Upper lobe of left lung (tissue), 6 donors: ENCODE measurements at regions not wholly inside any gene's neighbourhood (a gene's known extent, or its start where the extent isn't known, plus 50 kb on each side); places are given as distances from the start of the nearest gene placed in this dataset.

Source experiments
- ATAC-seq, 2 donors: fragments of 200-7000 bp; cut with Tn5 transposase; one replicate each; pipeline ENCODE4 v1.9.1; 2022; ENCODE audit warnings: mild to moderate bottlenecking in 2 of 2, moderate library complexity in 2 of 2; ENCODE audit not compliant: low FRiP score in 2 of 2
- DNase-seq, 2 donors: peaks; one replicate each; pipeline ENCODE4 v3.0.0-alpha.2; 2019 to 2020
- H3K27ac ChIP-seq, 4 donors: fragments of 200-600 bp; sonication (generic); one replicate each; pipeline ENCODE4 v1.5.1; 2016 to 2019
- H3K27me3 ChIP-seq, 4 donors: fragments of 200-600 bp; sonication (generic); one replicate each; pipeline ENCODE4 v1.5.1; 2017 to 2019
- H3K36me3 ChIP-seq, 4 donors: fragments of 200-600 bp; sonication (generic); one replicate each; pipeline ENCODE4 v1.5.1; 2016 to 2019
- H3K4me1 ChIP-seq, 4 donors: fragments of 200-600 bp; sonication (generic); one replicate each; pipeline ENCODE4 v1.5.1; 2018 to 2019
- H3K4me3 ChIP-seq, 4 donors: fragments of 200-600 bp; sonication (generic); one replicate each; pipeline ENCODE4 v1.5.1; 2017 to 2019; ENCODE audit warnings: mild to moderate bottlenecking in 2 of 4, moderate library complexity in 1 of 4
- H3K9me3 ChIP-seq, 4 donors: fragments of 200-600 bp; sonication (generic); one replicate each; pipeline ENCODE4 v1.5.1; 2018 to 2019
- EP300 ChIP-seq, 4 donors: sonication (generic); formaldehyde crosslinking; IDR thresholded peaks; one replicate each; pipeline ENCODE4 v1.5.1; 2017; ENCODE audit warnings: antibody characterized with exemption in 4 of 4, control low read depth in 2 of 4
- POLR2A ChIP-seq, 4 donors: fragments of 450-650 bp; IDR thresholded peaks; one replicate each; pipeline ENCODE4 v1.5.1; 2016 to 2017; ENCODE audit warnings: antibody characterized with exemption in 4 of 4, mild to moderate bottlenecking in 2 of 4
- POLR2AphosphoS5 ChIP-seq, 2 donors: sonication (generic); formaldehyde crosslinking; IDR thresholded peaks; one replicate each; pipeline ENCODE4 v1.5.1; 2017; ENCODE audit warnings: antibody characterized with exemption in 2 of 2
- WGBS, 2 donors: methylation state at CpG; one replicate each; pipeline ENCODE4 v1.1.5; 2017 to 2018; 5-methylcytosine and 5-hydroxymethylcytosine counted together
- TF ChIP-seq, protein P1 (sequence below), 6 experiments: fragments of 450-650 bp in 4 of 6; fragments of 200-600 bp in 2 of 6; sonication (generic) in 2 of 6; IDR thresholded peaks; one replicate each; pipeline ENCODE4 v1.5.1; 2016 to 2019; ENCODE audit warnings: antibody characterized with exemption in 6 of 6
- donor health status: DM: no; HTN: no; CAD: no; lungs with moderate emphysema.
- donor health status: DM: no; HTN: yes; CAD: no; lungs with severe emphysema.

DNA sequence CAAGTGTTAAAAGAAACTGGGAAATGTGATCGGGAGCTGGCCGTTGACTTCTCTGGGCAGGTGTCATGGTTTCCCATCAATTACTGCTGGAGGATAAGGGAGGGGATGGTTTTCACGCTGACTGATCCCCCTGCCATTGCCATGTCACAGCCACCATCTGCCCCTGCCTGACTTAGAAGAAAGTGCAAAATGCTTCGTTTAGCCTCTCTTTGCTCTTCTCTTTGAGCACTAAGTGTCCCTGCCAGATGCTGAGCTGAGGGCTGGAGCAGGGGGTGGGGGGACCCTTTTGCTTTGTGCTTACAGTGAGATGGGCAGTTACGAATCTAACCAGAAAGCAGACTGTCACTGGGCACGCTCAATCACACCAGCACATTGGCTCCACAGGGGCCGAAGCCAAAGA is 138.4 kb upstream of the ALDH1B1 start:
- DNase-seq (no peak), ATAC-seq (no peak)
- H3K4me1 ChIP-seq, result no peaks in the 10 kb centered on the region
- WGBS, 2 donors, result 70 to 74% methylated on average over 7 of the region's 7 CpGs
- H3K27ac ChIP-seq, result no peak overlapping the region
- H3K9me3 ChIP-seq, result no peaks in the 10 kb centered on the region
- TF ChIP-seq, protein P1, sequence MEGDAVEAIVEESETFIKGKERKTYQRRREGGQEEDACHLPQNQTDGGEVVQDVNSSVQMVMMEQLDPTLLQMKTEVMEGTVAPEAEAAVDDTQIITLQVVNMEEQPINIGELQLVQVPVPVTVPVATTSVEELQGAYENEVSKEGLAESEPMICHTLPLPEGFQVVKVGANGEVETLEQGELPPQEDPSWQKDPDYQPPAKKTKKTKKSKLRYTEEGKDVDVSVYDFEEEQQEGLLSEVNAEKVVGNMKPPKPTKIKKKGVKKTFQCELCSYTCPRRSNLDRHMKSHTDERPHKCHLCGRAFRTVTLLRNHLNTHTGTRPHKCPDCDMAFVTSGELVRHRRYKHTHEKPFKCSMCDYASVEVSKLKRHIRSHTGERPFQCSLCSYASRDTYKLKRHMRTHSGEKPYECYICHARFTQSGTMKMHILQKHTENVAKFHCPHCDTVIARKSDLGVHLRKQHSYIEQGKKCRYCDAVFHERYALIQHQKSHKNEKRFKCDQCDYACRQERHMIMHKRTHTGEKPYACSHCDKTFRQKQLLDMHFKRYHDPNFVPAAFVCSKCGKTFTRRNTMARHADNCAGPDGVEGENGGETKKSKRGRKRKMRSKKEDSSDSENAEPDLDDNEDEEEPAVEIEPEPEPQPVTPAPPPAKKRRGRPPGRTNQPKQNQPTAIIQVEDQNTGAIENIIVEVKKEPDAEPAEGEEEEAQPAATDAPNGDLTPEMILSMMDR (IDR thresholded peaks at IDR 0.05), result no peak
- TF ChIP-seq POLR2AphosphoS5 (IDR thresholded peaks at IDR 0.05) (no peak), POLR2A (IDR thresholded peaks at IDR 0.05) (no peak), EP300 (IDR thresholded peaks at IDR 0.05) (no peak)
- H3K36me3 ChIP-seq, result no peaks in the 10 kb centered on the region
- H3K4me3 ChIP-seq, result no peak overlapping the region
- no peaks in the 10 kb centered on the region for H3K27me3 ChIP-seq

DNA sequence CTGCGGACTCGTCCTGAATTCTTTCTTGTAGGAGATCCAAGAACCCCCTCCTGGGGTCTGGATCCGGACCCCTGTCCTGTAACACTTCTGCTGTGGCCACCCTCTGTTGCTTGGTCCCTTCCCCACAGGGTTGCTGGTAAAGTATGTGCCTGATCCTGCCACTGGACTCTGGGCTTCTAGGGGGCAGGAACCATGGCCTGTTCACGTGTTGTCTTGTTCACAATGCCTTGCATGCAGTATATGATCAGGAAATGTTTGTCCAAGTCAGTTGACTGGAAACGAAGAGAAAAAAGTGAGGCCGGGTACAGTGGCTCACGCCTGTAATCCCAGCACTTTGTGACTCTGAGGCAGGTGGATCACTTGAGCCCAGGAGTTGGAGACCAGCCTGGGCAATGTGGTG is 139.3 kb upstream of the ALDH1B1 start:
- Histone ChIP-seq H3K4me3 (no peak overlapping the region), H3K9me3 (no peaks in the 10 kb centered on the region), H3K4me1 (no peaks in the 10 kb centered on the region)

DNA sequence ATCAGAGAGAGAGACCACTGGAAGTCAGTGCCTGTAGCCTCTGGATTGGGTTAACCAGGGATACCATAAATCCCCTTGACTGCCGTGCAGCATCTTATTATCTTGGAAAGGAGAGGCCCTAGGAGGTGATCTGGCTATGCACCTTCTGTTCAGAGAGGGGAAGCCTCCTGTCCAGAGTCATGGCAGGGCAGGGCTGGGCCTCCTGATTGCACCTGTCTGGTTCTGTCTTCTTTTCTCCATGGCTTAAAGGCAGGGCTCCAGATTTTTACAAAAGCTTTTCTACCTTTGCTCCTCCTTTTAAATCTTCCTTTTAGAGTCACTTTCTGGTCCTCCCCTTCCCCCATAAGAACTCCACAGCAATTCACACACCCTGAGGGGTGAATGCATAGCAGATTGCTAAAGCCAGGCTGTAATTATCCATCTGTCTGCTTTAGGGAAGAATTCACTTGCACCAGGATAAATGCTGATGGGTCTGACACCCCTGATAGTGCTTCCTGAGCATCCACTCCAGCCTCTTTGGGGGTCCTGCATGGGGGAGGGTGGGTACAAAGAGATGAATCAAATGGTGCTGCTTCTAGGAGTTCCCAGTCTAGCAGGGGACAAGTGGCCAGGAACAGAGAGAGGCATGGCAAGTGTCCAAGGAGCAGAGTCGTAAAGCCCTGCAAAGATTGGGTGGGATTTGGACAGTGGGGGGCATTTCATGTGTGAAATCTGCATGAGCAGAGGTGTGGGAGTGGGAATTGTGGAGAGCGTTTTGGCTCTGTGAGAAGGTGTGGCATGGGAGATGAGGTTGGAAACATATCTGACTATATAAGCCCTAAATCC is 141.3 kb upstream of the ALDH1B1 start:
- Histone ChIP-seq H3K4me1 (no peaks in the 10 kb centered on the region), H3K27me3 (no peaks in the 10 kb centered on the region), H3K27ac (no peak overlapping the region), H3K4me3 (no peak overlapping the region), H3K9me3 (no peaks in the 10 kb centered on the region), H3K36me3 (no peaks in the 10 kb centered on the region)
- DNase-seq (no peak), ATAC-seq (no peak)
- WGBS, 2 donors, result 59 to 74% methylated on average over 2 to 3 of the region's 3 CpGs
- TF ChIP-seq, protein P1 (IDR thresholded peaks at IDR 0.05), result no peak
- TF ChIP-seq POLR2A (IDR thresholded peaks at IDR 0.05) (no peak), POLR2AphosphoS5 (IDR thresholded peaks at IDR 0.05) (no peak), EP300 (IDR thresholded peaks at IDR 0.05) (no peak)

More for the DNA sequence above, 139.3 kb upstream of the ALDH1B1 start:
- ATAC-seq, result no peak
- TF ChIP-seq POLR2A (IDR thresholded peaks at IDR 0.05) (no peak), POLR2AphosphoS5 (IDR thresholded peaks at IDR 0.05) (no peak), EP300 (IDR thresholded peaks at IDR 0.05) (no peak)
- TF ChIP-seq, protein P1 (IDR thresholded peaks at IDR 0.05), result no peak
- WGBS, 2 donors, result 80 to 86% methylated on average over 7 of the region's 7 CpGs
- Histone ChIP-seq H3K27me3 (no peaks in the 10 kb centered on the region), H3K27ac (no peak overlapping the region), H3K36me3 (no peaks in the 10 kb centered on the region)
- DNase-seq, result no peak

DNA sequence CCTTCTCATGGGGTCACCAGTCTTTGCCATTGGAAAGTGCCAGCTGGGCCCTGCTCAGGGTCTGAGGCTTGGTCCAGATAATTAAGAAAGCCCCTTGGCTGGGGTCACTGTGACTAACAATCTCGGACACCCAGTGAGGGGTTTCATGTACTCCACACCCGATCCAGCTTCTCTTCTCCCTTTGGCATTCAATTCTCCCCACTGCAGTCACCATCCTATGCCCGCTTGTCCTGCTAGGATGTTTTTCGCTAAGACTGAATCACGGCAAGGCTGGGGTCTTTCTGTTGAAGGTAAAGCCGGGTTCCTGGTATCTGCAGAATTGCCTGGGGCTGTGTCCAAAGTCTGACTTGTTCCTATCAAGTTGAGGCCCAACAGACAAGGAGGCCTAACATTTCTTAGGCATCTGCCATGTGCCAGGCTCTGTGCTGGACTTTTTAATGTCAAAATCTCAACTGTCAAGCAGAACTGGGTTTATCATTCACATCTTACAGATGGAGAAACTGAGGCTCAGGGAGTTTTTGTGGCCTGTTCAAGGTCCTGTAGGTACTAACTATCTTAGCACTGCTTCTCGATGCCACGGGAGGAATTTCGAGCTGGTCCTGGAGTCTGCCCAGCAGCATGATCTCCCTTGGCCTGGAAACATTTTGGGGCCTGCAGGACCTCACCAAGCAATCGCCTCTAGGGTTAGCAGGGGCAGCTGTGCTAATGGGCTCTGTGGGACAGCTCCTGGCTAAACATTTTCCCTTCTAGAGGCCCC is 142.0 kb upstream of the ALDH1B1 start:
- H3K27ac ChIP-seq, result no peak overlapping the region
- H3K36me3 ChIP-seq, result no peaks in the 10 kb centered on the region
- 91 to 92% methylated on average over 6 to 10 of the region's 10 CpGs for WGBS, 2 donors
- DNase-seq, result no peak
- peak in 1 of 2 donors; percentile 16 for ATAC-seq
- H3K4me3 ChIP-seq, result no peak overlapping the region
- H3K9me3 ChIP-seq, result no peaks in the 10 kb centered on the region
- TF ChIP-seq POLR2AphosphoS5 (IDR thresholded peaks at IDR 0.05), result no peak
- no peak for TF ChIP-seq POLR2A (IDR thresholded peaks at IDR 0.05)
- no peak for TF ChIP-seq EP300 (IDR thresholded peaks at IDR 0.05)
- TF ChIP-seq, protein P1 (IDR thresholded peaks at IDR 0.05), result no peak
- no peaks in the 10 kb centered on the region for H3K27me3 ChIP-seq
- no peaks in the 10 kb centered on the region for H3K4me1 ChIP-seq
